Neural progenitor cell (in vitro differentiated cells): ENCODE measurements at regions not wholly inside any gene's neighbourhood (a gene's known extent, or its start where the extent isn't known, plus 50 kb on each side); places are given as distances from the start of the nearest gene placed in this dataset.

Source experiments
- DNase-seq: peaks from one replicate; pipeline ENCODE4 v3.0.0-alpha.2; 2016; ENCODE audit warnings: low spot score
- H2AFZ ChIP-seq: fragments of 200-600 bp; sonication (generic); replicated peaks from 2 replicates; pipeline ENCODE4 v1.6.1; 2016; ENCODE audit warnings: antibody characterized with exemption
- H3F3A ChIP-seq: fragments of 200-600 bp; sonication (generic); 2 replicates; pipeline ENCODE4 v1.6.1; 2016; ENCODE audit warnings: antibody characterized with exemption, low read depth
- H3K27ac ChIP-seq: fragments of 200-600 bp; sonication (generic); 2 replicates; pipeline ENCODE4 v1.5.1; 2016; ENCODE audit warnings: mild to moderate bottlenecking
- H3K27me3 ChIP-seq: fragments of 200-600 bp; sonication (generic); 2 replicates; pipeline ENCODE4 v1.6.1; 2016; ENCODE audit warnings: mild to moderate bottlenecking, moderate library complexity
- H3K36me3 ChIP-seq: fragments of 200-600 bp; sonication (generic); 2 replicates; pipeline ENCODE4 v1.5.1; 2016
- H3K4me1 ChIP-seq: fragments of 200-600 bp; sonication (generic); 2 replicates; pipeline ENCODE4 v1.6.1; 2016; ENCODE audit warnings: mixed run types
- H3K4me2 ChIP-seq: fragments of 200-600 bp; sonication (generic); 2 replicates; pipeline ENCODE4 v1.6.1; 2016
- H3K4me3 ChIP-seq: fragments of 200-600 bp; sonication (generic); 2 replicates; pipeline ENCODE4 v1.5.1; 2016
- H3K79me2 ChIP-seq: fragments of 200-600 bp; sonication (generic); 2 replicates; pipeline ENCODE4 v1.6.1; 2016; ENCODE audit warnings: low read depth
- H3K9ac ChIP-seq: fragments of 200-600 bp; sonication (generic); 2 replicates; pipeline ENCODE4 v1.6.1; 2016
- H3K9me3 ChIP-seq: fragments of 200-600 bp; sonication (generic); 2 replicates; pipeline ENCODE4 v1.5.1; 2016; ENCODE audit warnings: low read depth
- H4K20me1 ChIP-seq: fragments of 200-600 bp; sonication (generic); 2 replicates; pipeline ENCODE4 v1.6.1; 2016; ENCODE audit warnings: low read depth
- H3K27ac Mint-ChIP-seq: 3 replicates; pipeline ENCODE4 v1.8.0; 2021; ENCODE audit warnings: mixed read lengths
- H3K27me3 Mint-ChIP-seq: 2 replicates; pipeline ENCODE4 v1.8.0; 2022; ENCODE audit warnings: low read depth, mild to moderate bottlenecking, inconsistent platforms, moderate library complexity, mixed read lengths; ENCODE audit not compliant: insufficient read depth
- H3K36me3 Mint-ChIP-seq: 3 replicates; pipeline ENCODE4 v1.8.0; 2021; ENCODE audit warnings: mixed read lengths
- H3K4me1 Mint-ChIP-seq: 3 replicates; pipeline ENCODE4 v1.8.0; 2021; ENCODE audit warnings: mixed read lengths
- H3K4me3 Mint-ChIP-seq: 3 replicates; pipeline ENCODE4 v1.8.0; 2021; ENCODE audit warnings: mild to moderate bottlenecking, moderate library complexity, mixed read lengths
- H3K9me3 Mint-ChIP-seq: 3 replicates; pipeline ENCODE4 v1.8.0; 2020; ENCODE audit warnings: mixed read lengths
- CTCF ChIP-seq: fragments of 200-600 bp; sonication (generic); IDR thresholded peaks from 2 replicates; pipeline ENCODE4 v1.5.1; 2017; ENCODE audit warnings: antibody characterized with exemption, mild to moderate bottlenecking
- EZH2 ChIP-seq: fragments of 200-600 bp; sonication (generic); IDR thresholded peaks from 2 replicates; pipeline ENCODE4 v1.6.1; 2017; ENCODE audit warnings: antibody characterized with exemption, mild to moderate bottlenecking, moderate library complexity
- EZH2phosphoT487 ChIP-seq: fragments of 200-600 bp; sonication (generic); IDR thresholded peaks from 2 replicates; pipeline ENCODE4 v1.6.1; 2017; ENCODE audit warnings: antibody characterized with exemption

DNA sequence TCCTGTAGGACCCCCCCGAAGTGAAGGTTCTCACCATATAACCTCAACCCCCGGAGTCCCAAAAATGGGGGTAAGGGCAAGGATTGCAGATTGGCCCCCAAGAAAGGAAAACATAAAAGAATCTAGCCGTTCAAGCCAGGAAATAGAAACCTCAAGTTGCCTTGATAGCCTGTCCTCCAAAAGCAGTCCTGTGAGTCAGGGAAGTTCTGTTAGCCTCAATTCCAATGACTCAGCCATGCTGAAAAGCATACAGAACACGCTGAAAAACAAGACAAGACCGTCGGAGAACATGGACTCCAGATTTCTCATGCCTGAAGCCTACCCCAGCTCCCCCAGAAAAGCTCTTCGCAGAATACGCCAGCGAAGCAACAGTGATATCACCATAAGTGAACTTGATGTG is 344.2 kb upstream of the RGS6 start:
- Histone ChIP-seq H3K27ac (no peak overlapping the region), H3K4me1 (peaks cover 42% of the 10 kb centered on the region), H3K27me3 (no peaks in the 10 kb centered on the region), H3K9me3 (no peaks in the 10 kb centered on the region), H3K79me2 (peaks cover 18% of the 10 kb centered on the region), H3K4me2 (no peak overlapping the region), H3K4me3 (no peak overlapping the region), H4K20me1 (no peaks in the 10 kb centered on the region), H3K9ac (no peak overlapping the region), H3F3A (peaks cover 18% of the 10 kb centered on the region), H3K36me3 (no peaks in the 10 kb centered on the region), H2AFZ (no peak overlapping the region)
- Mint-ChIP-seq H3K4me1 (peaks cover 20% of the 10 kb centered on the region), H3K27me3 (no peaks in the 10 kb centered on the region), H3K9me3 (no peaks in the 10 kb centered on the region), H3K36me3 (peaks cover 7% of the 10 kb centered on the region), H3K4me3 (no peak overlapping the region), H3K27ac (no peak overlapping the region)
- no peak for DNase-seq
- TF ChIP-seq CTCF (no peak), EZH2phosphoT487 (no peak), EZH2 (no peak)

- Mint-ChIP-seq H3K4me3 (no peak overlapping the region), H3K9me3 (no peaks in the 10 kb centered on the region), H3K4me1 (peaks cover 20% of the 10 kb centered on the region), H3K27ac (no peak overlapping the region), H3K36me3 (peaks cover 7% of the 10 kb centered on the region), H3K27me3 (peaks cover 2% of the 10 kb centered on the region)
- no peaks in the 10 kb centered on the region for H3K9me3 ChIP-seq
- H3K79me2 ChIP-seq = peaks cover 18% of the 10 kb centered on the region
- no peak overlapping the region for H3K9ac ChIP-seq
- peaks cover 18% of the 10 kb centered on the region for H3F3A ChIP-seq
- H3K36me3 ChIP-seq = no peaks in the 10 kb centered on the region
- no peak overlapping the region for H3K4me3 ChIP-seq
- no peak overlapping the region for H2AFZ ChIP-seq
- peaks cover 41% of the 10 kb centered on the region for H3K4me1 ChIP-seq
- no peak overlapping the region for H3K27ac ChIP-seq
- H3K4me2 ChIP-seq = no peak overlapping the region
- TF ChIP-seq EZH2phosphoT487 (no peak), EZH2 (no peak), CTCF (no peak)
- DNase-seq = no peak
- H3K27me3 ChIP-seq = no peaks in the 10 kb centered on the region
- H4K20me1 ChIP-seq = no peaks in the 10 kb centered on the region
Measured at GRCh38 chr14:71588576-71589215, 343.5 kb upstream of the RGS6 start.

- DNase-seq = no peak
- no peak overlapping the region for H3K4me3 ChIP-seq
- TF ChIP-seq EZH2 (no peak), CTCF (no peak), EZH2phosphoT487 (no peak)
- no peak overlapping the region for H3K4me3 Mint-ChIP-seq
- H3K9me3 Mint-ChIP-seq = no peaks in the 10 kb centered on the region
- H3K4me1 ChIP-seq = peaks cover 38% of the 10 kb centered on the region
- peaks cover 18% of the 10 kb centered on the region for H3K79me2 ChIP-seq
- no peak overlapping the region for H3K9ac ChIP-seq
- peaks cover 26% of the 10 kb centered on the region for H3F3A ChIP-seq
- no peak overlapping the region for H3K4me2 ChIP-seq
- H2AFZ ChIP-seq = no peak overlapping the region
- no peaks in the 10 kb centered on the region for H3K27me3 ChIP-seq
- no peaks in the 10 kb centered on the region for H3K9me3 ChIP-seq
- H3K4me1 Mint-ChIP-seq = peaks cover 17% of the 10 kb centered on the region
- no peak overlapping the region for H3K27ac ChIP-seq
- H3K36me3 Mint-ChIP-seq = peaks cover 7% of the 10 kb centered on the region
- no peaks in the 10 kb centered on the region for H3K36me3 ChIP-seq
- H3K27ac Mint-ChIP-seq = no peak overlapping the region
- no peaks in the 10 kb centered on the region for H4K20me1 ChIP-seq
- H3K27me3 Mint-ChIP-seq = peaks cover 2% of the 10 kb centered on the region
Measured at GRCh38 chr14:71589609-71590008, 342.6 kb upstream of the RGS6 start.
